HEK293 (cell line): ENCODE measurements at regions not wholly inside any gene's neighbourhood (a gene's known extent, or its start where the extent isn't known, plus 50 kb on each side); places are given as distances from the start of the nearest gene placed in this dataset.

Source experiments
- CTCF ChIA-PET: fragments of 350-600 bp; formaldehyde crosslinking; extraction: SDS; loops from one replicate; lab custom pipeline; 2021; ENCODE audit warnings: antibody characterized with exemption; lab: Yijun Ruan, JAX
- POLR2A ChIA-PET: fragments of 300-600 bp; formaldehyde crosslinking; extraction: SDS; loops from one replicate; lab custom pipeline; 2020; ENCODE audit warnings: antibody characterized with exemption, inconsistent platforms; lab: Yijun Ruan, JAX
- H3K27ac ChIP-seq: fragments of 200-500 bp; sonication (Bioruptor generic); 2 replicates; pipeline ENCODE4 v1.5.1; 2014; ENCODE audit warnings: low read depth, low read length, control low read depth, inconsistent platforms; ENCODE audit errors: extremely low read depth
- H3K36me3 ChIP-seq, 2 experiments: fragments of 200-500 bp in 1 of 2; sonication (Bioruptor generic) in 1 of 2; 1 replicate in 1 of 2; 2 replicates in 1 of 2; pipeline ENCODE4 v1.5.1; 2014 to 2017; ENCODE audit warnings: inconsistent platforms in 2 of 2, low read length in 2 of 2; ENCODE audit not compliant: control insufficient read depth in 2 of 2, insufficient read depth in 1 of 2
- H3K4me1 ChIP-seq: fragments of 200-500 bp; sonication (Bioruptor generic); 2 replicates; pipeline ENCODE4 v1.5.1; 2014; ENCODE audit warnings: mild to moderate bottlenecking, low read length, inconsistent platforms; ENCODE audit not compliant: control insufficient read depth, insufficient read depth
- H3K4me3 ChIP-seq: 2 replicates; pipeline ENCODE4 v1.5.1; 2011; ENCODE audit warnings: low read depth, mild to moderate bottlenecking, control low read depth, low read length, moderate library complexity
- H3K9me3 ChIP-seq: fragments of 200-500 bp; sonication (Bioruptor generic); 2 replicates; pipeline ENCODE4 v1.5.1; 2014; ENCODE audit warnings: low read depth, low read length, inconsistent platforms; ENCODE audit not compliant: control insufficient read depth, insufficient read depth
- BCL11B ChIP-seq: fragments of 450-650 bp; formaldehyde crosslinking; IDR thresholded peaks from 2 replicates; pipeline ENCODE4 v1.5.1; 2016; ENCODE audit warnings: low read depth, missing biosample characterization, missing genetic modification characterization
- PRDM4 ChIP-seq: fragments of 450-650 bp; formaldehyde crosslinking; IDR thresholded peaks from 2 replicates; pipeline ENCODE4 v1.5.1; 2017; ENCODE audit warnings: missing biosample characterization, missing genetic modification characterization
- WT1 ChIP-seq: fragments of 450-650 bp; formaldehyde crosslinking; IDR thresholded peaks from 2 replicates; pipeline ENCODE4 v1.5.1; 2016; ENCODE audit warnings: missing biosample characterization, missing genetic modification characterization
- ZBTB17 ChIP-seq: fragments of 450-650 bp; formaldehyde crosslinking; IDR thresholded peaks from 2 replicates; pipeline ENCODE4 v1.5.1; 2016; ENCODE audit warnings: missing biosample characterization, missing genetic modification characterization
- ZBTB44 ChIP-seq: fragments of 450-650 bp; IDR thresholded peaks from 2 replicates; pipeline ENCODE4 v1.5.1; 2018; ENCODE audit warnings: missing biosample characterization, mild to moderate bottlenecking, missing genetic modification characterization
- ZBTB48 ChIP-seq: fragments of 450-650 bp; formaldehyde crosslinking; IDR thresholded peaks from 2 replicates; pipeline ENCODE4 v1.5.1; 2016; ENCODE audit warnings: missing biosample characterization, missing genetic modification characterization
- ZBTB7A ChIP-seq: fragments of 450-650 bp; formaldehyde crosslinking; IDR thresholded peaks from 2 replicates; pipeline ENCODE4 v1.5.1; 2016; ENCODE audit warnings: low read depth, missing biosample characterization, missing genetic modification characterization
- ZNF114 ChIP-seq: fragments of 450-650 bp; formaldehyde crosslinking; IDR thresholded peaks from 2 replicates; pipeline ENCODE4 v1.5.0; 2017; ENCODE audit warnings: missing biosample characterization, missing genetic modification characterization
- ZNF138 ChIP-seq: fragments of 450-650 bp; formaldehyde crosslinking; IDR thresholded peaks from 2 replicates; pipeline ENCODE4 v1.5.1; 2016; ENCODE audit warnings: missing biosample characterization, missing genetic modification characterization, borderline replicate concordance
- ZNF223 ChIP-seq: fragments of 450-650 bp; formaldehyde crosslinking; IDR thresholded peaks from 2 replicates; pipeline ENCODE4 v1.5.1; 2016; ENCODE audit warnings: missing biosample characterization, missing genetic modification characterization
- ZNF433 ChIP-seq: fragments of 450-650 bp; formaldehyde crosslinking; IDR thresholded peaks from 2 replicates; pipeline ENCODE4 v1.5.1; 2016; ENCODE audit warnings: missing biosample characterization, missing genetic modification characterization, low read depth
- ZNF529 ChIP-seq: fragments of 450-650 bp; formaldehyde crosslinking; IDR thresholded peaks from 2 replicates; pipeline ENCODE4 v1.5.1; 2017; ENCODE audit warnings: missing genetic modification characterization, missing biosample characterization; ENCODE audit not compliant: insufficient replicate concordance
- ZNF544 ChIP-seq: fragments of 450-650 bp; formaldehyde crosslinking; IDR thresholded peaks from 2 replicates; pipeline ENCODE4 v1.5.0; 2017; ENCODE audit warnings: missing biosample characterization, missing genetic modification characterization
- ZNF621 ChIP-seq: fragments of 450-650 bp; formaldehyde crosslinking; IDR thresholded peaks from 2 replicates; pipeline ENCODE4 v1.5.1; 2017; ENCODE audit warnings: missing biosample characterization, missing genetic modification characterization
- ZNF624 ChIP-seq: fragments of 450-650 bp; formaldehyde crosslinking; IDR thresholded peaks from 2 replicates; pipeline ENCODE4 v1.5.1; 2017; ENCODE audit warnings: missing biosample characterization, missing genetic modification characterization
- ZNF626 ChIP-seq: fragments of 450-650 bp; sonication (Bioruptor Pico); formaldehyde crosslinking; IDR thresholded peaks from 2 replicates; pipeline ENCODE4 v1.5.1; 2018; ENCODE audit warnings: missing biosample characterization, missing genetic modification characterization, inconsistent platforms
- ZNF654 ChIP-seq: fragments of 450-650 bp; formaldehyde crosslinking; IDR thresholded peaks from 2 replicates; pipeline ENCODE4 v1.5.1; 2016; ENCODE audit warnings: low read depth, missing biosample characterization, missing genetic modification characterization
- ZSCAN23 ChIP-seq: fragments of 450-650 bp; formaldehyde crosslinking; IDR thresholded peaks from 2 replicates; pipeline ENCODE4 v1.5.1; 2016; ENCODE audit warnings: missing biosample characterization, missing genetic modification characterization
- TF ChIP-seq, protein P1 (sequence below): fragments of 450-650 bp; formaldehyde crosslinking; IDR thresholded peaks from 2 replicates; pipeline ENCODE4 v1.5.1; 2016; ENCODE audit warnings: missing biosample characterization, missing genetic modification characterization
- TF ChIP-seq, protein P2 (sequence below): fragments of 450-650 bp; formaldehyde crosslinking; IDR thresholded peaks from 2 replicates; pipeline ENCODE4 v1.5.1; 2016; ENCODE audit warnings: missing biosample characterization, missing genetic modification characterization
- TF ChIP-seq, protein P3 (sequence below): fragments of 450-650 bp; formaldehyde crosslinking; IDR thresholded peaks from 2 replicates; pipeline ENCODE4 v1.5.1; 2017; ENCODE audit warnings: missing biosample characterization, missing genetic modification characterization

DNA sequence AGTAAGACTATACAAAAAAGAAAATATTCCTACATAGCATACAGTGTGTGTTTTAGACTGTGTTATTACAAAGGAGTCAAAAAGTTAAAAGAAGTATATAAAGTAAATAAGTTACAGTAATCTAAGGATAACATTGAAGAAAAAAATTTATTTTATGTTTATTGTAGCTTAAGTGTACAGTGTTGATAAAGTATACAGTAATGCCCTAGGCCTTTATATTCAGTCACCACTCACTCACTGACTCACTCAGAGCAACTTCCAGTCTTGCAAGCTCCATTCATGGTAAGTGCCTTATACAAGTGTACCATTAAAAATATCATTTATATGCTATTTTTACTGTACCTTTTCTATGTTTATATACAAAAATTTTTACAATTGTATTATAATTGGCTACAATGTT is 220.1 kb downstream of the BCHE start:
- no peaks in the 10 kb centered on the region for H3K9me3 ChIP-seq
- ChIA-PET POLR2A (no interaction called here), CTCF (no interaction called here)
- TF ChIP-seq BCL11B (tag by site-specific recombination): no peak
- TF ChIP-seq ZBTB7A: no peak
- TF ChIP-seq ZBTB48 (tag by site-specific recombination): no peak
- TF ChIP-seq ZNF621 (tag by site-specific recombination): no peak
- TF ChIP-seq ZNF544: no peak
- TF ChIP-seq ZNF624 (tag by site-specific recombination): no peak
- TF ChIP-seq, protein P1, sequence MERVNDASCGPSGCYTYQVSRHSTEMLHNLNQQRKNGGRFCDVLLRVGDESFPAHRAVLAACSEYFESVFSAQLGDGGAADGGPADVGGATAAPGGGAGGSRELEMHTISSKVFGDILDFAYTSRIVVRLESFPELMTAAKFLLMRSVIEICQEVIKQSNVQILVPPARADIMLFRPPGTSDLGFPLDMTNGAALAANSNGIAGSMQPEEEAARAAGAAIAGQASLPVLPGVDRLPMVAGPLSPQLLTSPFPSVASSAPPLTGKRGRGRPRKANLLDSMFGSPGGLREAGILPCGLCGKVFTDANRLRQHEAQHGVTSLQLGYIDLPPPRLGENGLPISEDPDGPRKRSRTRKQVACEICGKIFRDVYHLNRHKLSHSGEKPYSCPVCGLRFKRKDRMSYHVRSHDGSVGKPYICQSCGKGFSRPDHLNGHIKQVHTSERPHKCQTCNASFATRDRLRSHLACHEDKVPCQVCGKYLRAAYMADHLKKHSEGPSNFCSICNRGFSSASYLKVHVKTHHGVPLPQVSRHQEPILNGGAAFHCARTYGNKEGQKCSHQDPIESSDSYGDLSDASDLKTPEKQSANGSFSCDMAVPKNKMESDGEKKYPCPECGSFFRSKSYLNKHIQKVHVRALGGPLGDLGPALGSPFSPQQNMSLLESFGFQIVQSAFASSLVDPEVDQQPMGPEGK (tag by site-specific recombination): no peak
- TF ChIP-seq ZNF223: no peak
- TF ChIP-seq PRDM4 (tag by site-specific recombination): no peak
- no peak for TF ChIP-seq WT1 (tag by site-specific recombination)
- no peak for TF ChIP-seq ZNF433
- TF ChIP-seq ZNF654 (tag by site-specific recombination): no peak
- TF ChIP-seq, protein P2, sequence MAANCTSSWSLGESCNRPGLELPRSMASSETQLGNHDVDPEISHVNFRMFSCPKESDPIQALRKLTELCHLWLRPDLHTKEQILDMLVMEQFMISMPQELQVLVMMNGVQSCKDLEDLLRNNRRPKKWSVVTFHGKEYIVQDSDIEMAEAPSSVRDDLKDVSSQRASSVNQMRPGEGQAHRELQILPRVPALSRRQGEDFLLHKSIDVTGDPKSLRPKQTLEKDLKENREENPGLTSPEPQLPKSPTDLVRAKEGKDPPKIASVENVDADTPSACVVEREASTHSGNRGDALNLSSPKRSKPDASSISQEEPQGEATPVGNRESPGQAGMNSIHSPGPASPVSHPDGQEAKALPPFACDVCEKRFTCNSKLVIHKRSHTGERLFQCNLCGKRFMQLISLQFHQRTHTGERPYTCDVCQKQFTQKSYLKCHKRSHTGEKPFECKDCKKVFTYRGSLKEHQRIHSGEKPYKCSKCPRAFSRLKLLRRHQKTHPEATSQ (tag by site-specific recombination): no peak
- no peak for TF ChIP-seq ZNF626 (tag by site-specific recombination)
- TF ChIP-seq ZNF114 (tag by site-specific recombination): no peak
- no peak for TF ChIP-seq ZBTB17 (tag by site-specific recombination)
- TF ChIP-seq ZSCAN23 (tag by site-specific recombination): no peak
- TF ChIP-seq ZBTB44 (tag by site-specific recombination): no peak
- no peak overlapping the region for H3K27ac ChIP-seq
- H3K4me3 ChIP-seq: no peak overlapping the region
- H3K36me3 ChIP-seq: no peaks in the 10 kb centered on the region
- no peaks in the 10 kb centered on the region for H3K4me1 ChIP-seq

GRCh38 chr3:165614337-165614736 is 222.9 kb downstream of the BCHE start:
- H3K4me1 ChIP-seq: no peaks in the 10 kb centered on the region
- CTCF ChIA-PET: no interaction called here
- TF ChIP-seq, protein P3, sequence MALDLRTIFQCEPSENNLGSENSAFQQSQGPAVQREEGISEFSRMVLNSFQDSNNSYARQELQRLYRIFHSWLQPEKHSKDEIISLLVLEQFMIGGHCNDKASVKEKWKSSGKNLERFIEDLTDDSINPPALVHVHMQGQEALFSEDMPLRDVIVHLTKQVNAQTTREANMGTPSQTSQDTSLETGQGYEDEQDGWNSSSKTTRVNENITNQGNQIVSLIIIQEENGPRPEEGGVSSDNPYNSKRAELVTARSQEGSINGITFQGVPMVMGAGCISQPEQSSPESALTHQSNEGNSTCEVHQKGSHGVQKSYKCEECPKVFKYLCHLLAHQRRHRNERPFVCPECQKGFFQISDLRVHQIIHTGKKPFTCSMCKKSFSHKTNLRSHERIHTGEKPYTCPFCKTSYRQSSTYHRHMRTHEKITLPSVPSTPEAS: no peak
- no peak for TF ChIP-seq ZNF138
- TF ChIP-seq ZNF529: no peak
- TF ChIP-seq, all 188 proteins: peak for 0
- H3K9me3 ChIP-seq: no peaks in the 10 kb centered on the region
- H3K27ac ChIP-seq: no peak overlapping the region
- POLR2A ChIA-PET: no interaction called here
- no peaks in the 10 kb centered on the region for H3K36me3 ChIP-seq
- H3K4me3 ChIP-seq: no peak overlapping the region
